Tibial nerve (tissue), 4 donors: ENCODE measurements at regions not wholly inside any gene's neighbourhood (a gene's known extent, or its start where the extent isn't known, plus 50 kb on each side); places are given as distances from the start of the nearest gene placed in this dataset.
"Not testable (repeated sequence)": the region's sequence is repeated elsewhere in the genome, so short reads cannot be mapped to it uniquely, and the experiment has no call there.

Experiments used
- DNase-seq, 2 donors: peaks; one replicate each; pipeline ENCODE4 v3.0.0-alpha.2; 2019; ENCODE audit warnings: low spot score in 2 of 2
- H3K27ac ChIP-seq, 4 donors: fragments of 200-600 bp; sonication (generic) in 3 of 4; one replicate each; pipeline ENCODE4 v1.5.1; 2017 to 2019; ENCODE audit warnings: mild to moderate bottlenecking in 1 of 4
- H3K27me3 ChIP-seq, 2 donors: fragments of 200-600 bp; sonication (generic) in 1 of 2; one replicate each; pipeline versions ENCODE4 v1.5.1 to v1.6.0; 2017 to 2019
- H3K36me3 ChIP-seq, 3 donors: fragments of 200-600 bp; sonication (generic); one replicate each; pipeline ENCODE4 v1.5.1; 2018 to 2019
- H3K4me1 ChIP-seq, 4 donors: fragments of 200-600 bp; sonication (generic) in 3 of 4; one replicate each; pipeline ENCODE4 v1.5.1; 2017 to 2019
- H3K4me3 ChIP-seq, 4 donors: fragments of 200-600 bp; sonication (generic) in 3 of 4; one replicate each; pipeline ENCODE4 v1.5.1; 2017 to 2019; ENCODE audit warnings: mild to moderate bottlenecking in 1 of 4, moderate library complexity in 1 of 4
- H3K9me3 ChIP-seq, 4 donors: fragments of 200-600 bp; sonication (generic) in 3 of 4; one replicate each; pipeline ENCODE4 v1.5.1; 2017 to 2019
- EP300 ChIP-seq, 2 donors: sonication (generic); formaldehyde crosslinking; IDR thresholded peaks; one replicate each; pipeline ENCODE4 v1.6.1; 2017; ENCODE audit warnings: antibody characterized with exemption in 2 of 2, mild to moderate bottlenecking in 1 of 2
- POLR2A ChIP-seq, 2 donors: fragments of 450-650 bp; IDR thresholded peaks; one replicate each; pipeline ENCODE4 v1.6.1; 2017; ENCODE audit warnings: antibody characterized with exemption in 2 of 2, mild to moderate bottlenecking in 2 of 2, moderate library complexity in 2 of 2
- WGBS, 2 donors: methylation state at CpG; one replicate each; pipeline ENCODE4 v1.1.5; 2018; 5-methylcytosine and 5-hydroxymethylcytosine counted together
- TF ChIP-seq, protein P1 (sequence below), 5 experiments: fragments of 200-600 bp in 3 of 5; fragments of 450-650 bp in 2 of 5; sonication (generic) in 3 of 5; IDR thresholded peaks; one replicate each; pipeline ENCODE4 v1.5.1; 2016 to 2019; ENCODE audit warnings: antibody characterized with exemption in 5 of 5, mild to moderate bottlenecking in 3 of 5, moderate library complexity in 2 of 5

DNA sequence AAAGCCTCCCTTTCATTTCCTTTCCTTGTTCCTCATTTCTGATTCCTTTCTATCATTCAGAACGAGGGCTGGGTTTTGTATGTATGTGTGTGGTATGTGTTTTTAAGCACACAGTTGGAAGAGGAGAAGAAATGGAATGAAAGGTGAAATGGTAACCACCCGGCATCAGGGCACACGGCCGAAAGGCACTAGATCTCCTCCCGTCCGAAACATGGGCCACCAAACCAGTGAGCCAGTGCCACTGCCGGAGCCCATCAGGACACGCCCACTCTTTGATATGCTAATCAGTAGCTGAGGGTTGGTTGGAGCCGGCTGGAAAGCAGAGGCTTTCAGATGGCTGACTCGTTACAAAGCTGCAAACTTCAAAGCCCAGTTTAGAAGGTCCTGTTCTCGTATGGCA is 228.6 kb upstream of the JARID2 start:
- Histone ChIP-seq H3K27ac (no peak overlapping the region), H3K4me1 (peaks cover 0 to 9% (median 0%) of the 10 kb centered on the region in 4 donors), H3K36me3 (no peaks in the 10 kb centered on the region), H3K9me3 (no peaks in the 10 kb centered on the region), H3K27me3 (no peaks in the 10 kb centered on the region), H3K4me3 (no peak overlapping the region)
- no peak for DNase-seq
- 15 to 38% methylated on average over 11 of the region's 11 CpGs for WGBS, 2 donors
- TF ChIP-seq, protein P1, sequence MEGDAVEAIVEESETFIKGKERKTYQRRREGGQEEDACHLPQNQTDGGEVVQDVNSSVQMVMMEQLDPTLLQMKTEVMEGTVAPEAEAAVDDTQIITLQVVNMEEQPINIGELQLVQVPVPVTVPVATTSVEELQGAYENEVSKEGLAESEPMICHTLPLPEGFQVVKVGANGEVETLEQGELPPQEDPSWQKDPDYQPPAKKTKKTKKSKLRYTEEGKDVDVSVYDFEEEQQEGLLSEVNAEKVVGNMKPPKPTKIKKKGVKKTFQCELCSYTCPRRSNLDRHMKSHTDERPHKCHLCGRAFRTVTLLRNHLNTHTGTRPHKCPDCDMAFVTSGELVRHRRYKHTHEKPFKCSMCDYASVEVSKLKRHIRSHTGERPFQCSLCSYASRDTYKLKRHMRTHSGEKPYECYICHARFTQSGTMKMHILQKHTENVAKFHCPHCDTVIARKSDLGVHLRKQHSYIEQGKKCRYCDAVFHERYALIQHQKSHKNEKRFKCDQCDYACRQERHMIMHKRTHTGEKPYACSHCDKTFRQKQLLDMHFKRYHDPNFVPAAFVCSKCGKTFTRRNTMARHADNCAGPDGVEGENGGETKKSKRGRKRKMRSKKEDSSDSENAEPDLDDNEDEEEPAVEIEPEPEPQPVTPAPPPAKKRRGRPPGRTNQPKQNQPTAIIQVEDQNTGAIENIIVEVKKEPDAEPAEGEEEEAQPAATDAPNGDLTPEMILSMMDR (IDR thresholded peaks at IDR 0.05) = no peak
- TF ChIP-seq POLR2A (IDR thresholded peaks at IDR 0.05) = no peak
- TF ChIP-seq EP300 (IDR thresholded peaks at IDR 0.05) = no peak

DNA sequence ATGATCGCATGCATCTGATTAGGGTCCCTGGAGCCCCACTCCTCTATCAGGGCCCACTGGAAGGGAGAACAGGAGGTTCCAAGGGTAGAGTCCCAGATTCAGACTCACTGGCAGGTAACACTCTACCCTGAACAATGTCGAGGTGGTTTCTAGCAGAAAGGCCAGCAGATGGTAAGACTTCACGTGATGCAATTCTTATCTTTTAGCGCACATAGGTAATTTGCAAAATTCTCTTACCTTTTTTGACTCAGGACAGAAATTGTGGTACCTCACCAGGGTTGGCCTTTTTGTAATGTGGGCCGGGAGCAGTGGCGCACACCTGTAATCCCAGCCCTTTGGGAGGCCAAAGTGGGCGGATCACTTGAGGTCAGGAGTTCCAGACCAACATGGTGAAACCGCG is 228.1 kb upstream of the JARID2 start:
- H3K4me3 ChIP-seq = no peak overlapping the region
- H3K9me3 ChIP-seq = no peaks in the 10 kb centered on the region
- DNase-seq = no peak
- H3K4me1 ChIP-seq = peaks cover 0 to 9% (median 0%) of the 10 kb centered on the region in 4 donors
- WGBS, 2 donors = 89 to 92% methylated on average over 9 of the region's 9 CpGs
- H3K27me3 ChIP-seq = no peaks in the 10 kb centered on the region
- TF ChIP-seq EP300 (IDR thresholded peaks at IDR 0.05) = no peak
- TF ChIP-seq POLR2A (IDR thresholded peaks at IDR 0.05) = no peak
- TF ChIP-seq, protein P1 (IDR thresholded peaks at IDR 0.05) = no peak
- no peak overlapping the region for H3K27ac ChIP-seq
- no peaks in the 10 kb centered on the region for H3K36me3 ChIP-seq

DNA sequence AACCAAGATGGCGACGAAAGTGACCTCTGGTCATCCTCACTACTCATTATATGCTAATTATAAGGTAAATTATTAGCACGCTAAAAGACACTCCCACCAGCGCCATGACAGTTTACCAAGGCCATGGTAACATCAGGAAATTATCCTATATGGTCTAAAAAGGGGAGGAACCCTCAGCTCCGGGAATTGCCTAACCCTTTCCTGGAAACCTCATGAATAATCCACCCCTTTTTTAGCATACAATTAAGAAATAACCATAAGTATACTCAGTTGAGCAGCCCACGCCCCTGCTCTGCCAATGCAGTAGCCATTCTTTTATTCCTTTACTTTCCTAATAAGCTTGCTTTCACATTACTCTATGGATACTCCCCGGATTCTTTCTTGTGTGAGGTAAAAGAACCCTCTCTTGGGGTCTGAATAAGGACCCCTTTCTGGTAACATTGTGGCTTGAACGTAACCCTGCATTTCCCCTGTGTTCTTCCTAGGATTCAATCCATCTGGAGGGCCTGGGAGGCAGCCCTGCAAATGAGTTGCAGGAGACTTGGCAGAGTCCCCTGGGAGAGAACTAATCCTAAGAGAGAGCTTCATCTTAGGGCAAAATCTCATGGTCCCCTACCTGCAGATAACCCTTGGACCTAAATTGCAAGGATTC is 225.6 kb upstream of the JARID2 start:
- 91 to 96% methylated on average over 8 of the region's 8 CpGs for WGBS, 2 donors

DNA sequence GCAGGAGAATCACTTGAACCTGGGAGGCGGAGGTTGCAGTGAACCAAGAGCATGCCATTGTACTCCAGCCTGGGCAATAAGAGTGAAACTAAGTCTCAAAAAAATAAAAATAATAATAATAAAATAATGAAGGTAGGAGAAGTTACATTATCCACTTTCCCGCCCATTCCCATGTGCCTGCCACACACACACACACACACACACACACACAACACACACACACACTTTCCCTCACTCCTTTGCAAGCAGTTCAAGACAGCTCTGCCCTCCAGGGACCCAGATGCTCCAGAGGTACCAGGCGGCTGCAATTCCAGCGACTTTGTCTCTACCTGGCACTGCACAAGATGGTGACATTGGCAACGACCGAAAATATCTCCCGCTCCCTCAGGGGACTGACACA is 224.8 kb upstream of the JARID2 start:
- 88 to 89% methylated on average over 7 of the region's 7 CpGs for WGBS, 2 donors
- no peak for DNase-seq
- Histone ChIP-seq H3K27ac (no peak overlapping the region), H3K4me3 (no peak overlapping the region), H3K36me3 (no peaks in the 10 kb centered on the region), H3K4me1 (peaks cover 0 to 9% (median 0%) of the 10 kb centered on the region in 4 donors), H3K9me3 (no peaks in the 10 kb centered on the region), H3K27me3 (no peaks in the 10 kb centered on the region)
- TF ChIP-seq POLR2A (IDR thresholded peaks at IDR 0.05) (no peak), EP300 (IDR thresholded peaks at IDR 0.05) (no peak)
- TF ChIP-seq, protein P1 (IDR thresholded peaks at IDR 0.05) = no peak

More for the DNA sequence above, 225.6 kb upstream of the JARID2 start:
- no peak overlapping the region for H3K27ac ChIP-seq
- TF ChIP-seq POLR2A (IDR thresholded peaks at IDR 0.05) = no peak
- no peak for TF ChIP-seq EP300 (IDR thresholded peaks at IDR 0.05)
- TF ChIP-seq, protein P1 (IDR thresholded peaks at IDR 0.05) = no peak
- no peak overlapping the region for H3K4me3 ChIP-seq
- no peaks in the 10 kb centered on the region for H3K36me3 ChIP-seq
- no peaks in the 10 kb centered on the region for H3K27me3 ChIP-seq
- H3K9me3 ChIP-seq = no peaks in the 10 kb centered on the region
- peaks cover 0 to 9% (median 0%) of the 10 kb centered on the region in 4 donors for H3K4me1 ChIP-seq
- DNase-seq = no peak

DNA sequence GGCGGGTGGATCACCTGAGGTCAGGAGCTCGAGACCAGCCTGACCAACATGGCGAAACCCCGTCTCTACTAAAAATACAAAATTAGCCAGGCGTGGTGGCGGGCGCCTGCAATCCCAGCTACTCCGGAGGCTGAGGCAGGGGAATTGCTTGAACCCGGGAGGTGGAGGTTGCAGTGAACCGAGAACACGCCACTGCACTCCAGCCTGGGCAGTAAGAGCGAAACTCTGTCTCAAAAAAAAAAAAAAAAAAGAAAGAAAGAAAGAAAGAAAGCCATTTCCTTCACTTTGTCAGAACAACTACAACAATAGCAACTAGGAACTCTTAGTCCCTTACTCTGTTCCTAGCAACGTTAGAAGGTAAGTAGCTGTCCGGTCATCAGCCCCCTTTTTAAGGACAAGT is 222.9 kb upstream of the JARID2 start:
- not testable (repeated sequence) for DNase-seq

More for the DNA sequence above, 222.9 kb upstream of the JARID2 start:
- H3K4me3 ChIP-seq, H3K4me1 ChIP-seq, H3K9me3 ChIP-seq, H3K36me3 ChIP-seq, H3K27ac ChIP-seq, H3K27me3 ChIP-seq: not testable (repeated sequence)
- WGBS, 2 donors = 90 to 93% methylated on average over 14 of the region's 14 CpGs
